SU-DHL-6 (cell line): ENCODE measurements at regions not wholly inside any gene's neighbourhood (a gene's known extent, or its start where the extent isn't known, plus 50 kb on each side); places are given as distances from the start of the nearest gene placed in this dataset.

ENCODE experiments used
- CTCF ChIP-seq: fragments of 200-600 bp; sonication (generic); IDR thresholded peaks from one replicate; pipeline ENCODE4 v1.5.1; 2017; ENCODE audit warnings: antibody characterized with exemption, mild to moderate bottlenecking, low read length, moderate library complexity; ENCODE audit not compliant: insufficient read depth, poor library complexity, severe bottlenecking
- EZH2phosphoT487 ChIP-seq: fragments of 200-600 bp; sonication (generic), shearing (Covaris generic); conservative IDR thresholded peaks from 2 replicates; pipeline ENCODE4 v1.6.1; 2018; ENCODE audit warnings: mild to moderate bottlenecking, antibody characterized with exemption, low read length, moderate library complexity, mixed read lengths

- TF ChIP-seq CTCF: no peak
- no peak for TF ChIP-seq EZH2phosphoT487
These were observed 132.1 kb upstream of the BLID start for GRCh38 chr11:122248131-122248530.
